Endodermal cell (in vitro differentiated cells): ENCODE measurements at regions not wholly inside any gene's neighbourhood (a gene's known extent, or its start where the extent isn't known, plus 50 kb on each side); places are given as distances from the start of the nearest gene placed in this dataset.

Experiments
- DNase-seq: peaks from one replicate; pipeline ENCODE4 v3.0.0-alpha.2; 2017
- H3K27ac ChIP-seq: 2 replicates; pipeline ENCODE4 v1.5.1; 2013; ENCODE audit warnings: mild to moderate bottlenecking, low read depth, low read length, moderate library complexity
- H3K27me3 ChIP-seq: 2 replicates; pipeline ENCODE4 v1.6.1; 2013; ENCODE audit warnings: mild to moderate bottlenecking, low read length, moderate library complexity; ENCODE audit not compliant: insufficient read depth, control insufficient read depth, poor library complexity, severe bottlenecking
- H3K36me3 ChIP-seq: 2 replicates; pipeline ENCODE4 v1.7.0; 2013; ENCODE audit warnings: mild to moderate bottlenecking, low read length, moderate library complexity; ENCODE audit not compliant: control insufficient read depth, insufficient read depth
- H3K4me1 ChIP-seq: one replicate; pipeline ENCODE4 v1.7.0; 2013; ENCODE audit warnings: low read length; ENCODE audit not compliant: control insufficient read depth, insufficient read depth
- H3K4me3 ChIP-seq: 2 replicates; pipeline ENCODE4 v1.5.1; 2013; ENCODE audit warnings: mild to moderate bottlenecking, low read length, moderate library complexity
- H3K9ac ChIP-seq: 2 replicates; pipeline ENCODE4 v1.6.1; 2013; ENCODE audit warnings: mild to moderate bottlenecking, low read length, moderate library complexity; ENCODE audit not compliant: poor library complexity, severe bottlenecking; ENCODE audit errors: extremely low read depth
- H3K9me3 ChIP-seq: 2 replicates; pipeline ENCODE4 v1.6.1; 2013; ENCODE audit warnings: mild to moderate bottlenecking, low read length, moderate library complexity; ENCODE audit not compliant: control insufficient read depth
- H3K27ac Mint-ChIP-seq: 2 replicates; pipeline ENCODE4 v1.8.0; 2020; ENCODE audit warnings: mixed read lengths
- H3K27me3 Mint-ChIP-seq: 2 replicates; pipeline ENCODE4 v1.8.0; 2021; ENCODE audit warnings: mild to moderate bottlenecking, mixed read lengths; ENCODE audit not compliant: insufficient read depth
- H3K36me3 Mint-ChIP-seq: 2 replicates; pipeline ENCODE4 v1.8.0; 2020; ENCODE audit warnings: low read depth, mixed read lengths
- H3K4me1 Mint-ChIP-seq: 2 replicates; pipeline ENCODE4 v1.8.0; 2020; ENCODE audit warnings: mixed read lengths
- H3K4me3 Mint-ChIP-seq: 2 replicates; pipeline ENCODE4 v1.8.0; 2020; ENCODE audit warnings: mild to moderate bottlenecking, moderate library complexity, mixed read lengths
- H3K9me3 Mint-ChIP-seq: 2 replicates; pipeline ENCODE4 v1.8.0; 2020; ENCODE audit warnings: mild to moderate bottlenecking, mixed read lengths
- CTCF ChIP-seq: fragments of 200-600 bp; sonication (generic); conservative IDR thresholded peaks from 2 replicates; pipeline ENCODE4 v1.5.0; 2021; ENCODE audit warnings: antibody characterized with exemption, mild to moderate bottlenecking
- WGBS, 2 experiments: methylation state at CpG; one replicate each; pipeline versions ENCODE4 v1.1.5 to v1.1.7; 2013; ENCODE audit warnings: missing lambda C conversion rate in 2 of 2, mixed read lengths in 1 of 2; ENCODE audit not compliant: insufficient coverage in 1 of 2, insufficient read length in 1 of 2; 5-methylcytosine and 5-hydroxymethylcytosine counted together

GRCh38 chr22:49589811-49590210 lies 237.9 kb downstream of the BRD1 start:
- no peak for TF ChIP-seq CTCF
- DNase-seq, result no peak
- Mint-ChIP-seq H3K9me3 (peaks cover 24% of the 10 kb centered on the region), H3K27ac (no peak overlapping the region), H3K27me3 (no peaks in the 10 kb centered on the region), H3K4me1 (no peaks in the 10 kb centered on the region), H3K4me3 (no peak overlapping the region), H3K36me3 (no peaks in the 10 kb centered on the region)
- no peaks in the 10 kb centered on the region for H3K27me3 ChIP-seq
- H3K36me3 ChIP-seq, result no peaks in the 10 kb centered on the region
- peaks cover 23% of the 10 kb centered on the region for H3K9me3 ChIP-seq
- 92 to 97% methylated on average over 5 to 18 of the region's 18 CpGs for WGBS, 2 experiments
- peaks cover 5% of the 10 kb centered on the region for H3K4me1 ChIP-seq
- H3K27ac ChIP-seq, result no peak overlapping the region
- H3K9ac ChIP-seq, result no peak overlapping the region
- H3K4me3 ChIP-seq, result no peak overlapping the region

- Mint-ChIP-seq H3K4me1 (no peaks in the 10 kb centered on the region), H3K36me3 (no peaks in the 10 kb centered on the region), H3K9me3 (peaks cover 23% of the 10 kb centered on the region), H3K27ac (no peak overlapping the region), H3K27me3 (no peaks in the 10 kb centered on the region), H3K4me3 (no peak overlapping the region)
- Histone ChIP-seq H3K27ac (no peak overlapping the region), H3K27me3 (no peaks in the 10 kb centered on the region), H3K36me3 (no peaks in the 10 kb centered on the region), H3K4me3 (no peak overlapping the region), H3K9ac (no peak overlapping the region), H3K9me3 (peaks cover 21% of the 10 kb centered on the region), H3K4me1 (peaks cover 5% of the 10 kb centered on the region)
- DNase-seq, result no peak
- TF ChIP-seq CTCF, result no peak
- WGBS, 2 experiments, result 93 to 98% methylated on average over 8 to 14 of the region's 14 CpGs
Observed at GRCh38 chr22:49589301-49589700, 238.4 kb downstream of the BRD1 start.

- Mint-ChIP-seq H3K4me1 (no peaks in the 10 kb centered on the region), H3K4me3 (no peak overlapping the region), H3K27me3 (no peaks in the 10 kb centered on the region), H3K27ac (no peak overlapping the region), H3K36me3 (no peaks in the 10 kb centered on the region), H3K9me3 (peaks cover 17% of the 10 kb centered on the region)
- no peak overlapping the region for H3K27ac ChIP-seq
- peaks cover 5% of the 10 kb centered on the region for H3K4me1 ChIP-seq
- TF ChIP-seq CTCF, result no peak
- no peak overlapping the region for H3K9ac ChIP-seq
- no peaks in the 10 kb centered on the region for H3K27me3 ChIP-seq
- H3K9me3 ChIP-seq, result peaks cover 15% of the 10 kb centered on the region
- DNase-seq, result no peak
- H3K4me3 ChIP-seq, result no peak overlapping the region
- WGBS, 2 experiments, result 89 to 92% methylated on average over 11 to 12 of the region's 12 CpGs
- H3K36me3 ChIP-seq, result no peaks in the 10 kb centered on the region
Observed at GRCh38 chr22:49588739-49589138, 238.9 kb downstream of the BRD1 start.
